Inflammatory macrophage treated with lipopolysaccharide for 4 hours (primary cell): ENCODE measurements at regions not wholly inside any gene's neighbourhood (a gene's known extent, or its start where the extent isn't known, plus 50 kb on each side); places are given as distances from the start of the nearest gene placed in this dataset.

Experiments used
- DNase-seq: peaks from one replicate; pipeline ENCODE4 v3.0.0-alpha.2; 2020

GRCh38 chr10:121285406-121286196, 312.6 kb downstream of the FGFR2 start:
- DNase-seq: peak; percentile 1

GRCh38 chr10:121288011-121288410, 310.2 kb downstream of the FGFR2 start:
- DNase-seq: no peak

GRCh38 chr10:121288864-121289661, 309.2 kb downstream of the FGFR2 start:
- no peak for DNase-seq

GRCh38 chr10:121289800-121290199, 308.4 kb downstream of the FGFR2 start:
- no peak for DNase-seq

DNA sequence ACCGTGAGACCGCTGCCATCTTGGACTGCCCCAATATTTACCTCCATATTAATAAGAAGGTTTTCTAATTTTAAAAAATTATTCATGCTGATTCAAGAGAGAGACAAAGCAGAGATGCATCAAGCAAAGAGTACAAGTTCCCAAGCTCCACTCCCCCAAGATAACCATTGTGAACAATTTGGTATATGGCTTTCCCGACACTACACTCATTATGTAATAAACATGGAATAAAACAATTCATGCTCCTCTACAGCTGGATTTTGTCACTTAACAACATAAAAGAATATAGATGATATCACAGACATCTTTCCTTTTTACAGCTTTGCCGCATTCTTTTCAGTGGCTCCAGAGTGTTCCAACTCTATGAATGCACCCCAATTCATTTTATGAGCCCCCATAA, 307.6 kb downstream of the FGFR2 start:
- DNase-seq: no peak

DNA sequence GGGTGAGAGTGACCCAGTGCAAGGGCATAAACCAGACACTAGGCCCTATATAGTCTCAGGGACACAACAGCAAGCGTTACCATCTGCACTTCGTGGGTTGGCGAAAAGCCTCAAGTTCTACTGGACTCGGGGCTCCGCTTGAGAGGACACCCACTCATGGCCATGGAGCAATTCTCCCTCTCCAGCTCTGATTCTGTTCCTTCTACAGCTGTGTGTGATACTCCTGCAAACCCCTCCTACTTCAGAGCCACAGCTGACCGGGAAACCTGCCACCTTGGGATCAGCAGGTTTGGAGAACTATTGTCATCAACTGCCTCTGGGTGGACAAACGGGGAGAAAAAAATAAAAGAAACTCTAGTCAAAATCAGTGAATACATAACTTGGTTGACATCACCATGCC, 306.9 kb downstream of the FGFR2 start:
- no peak for DNase-seq

- no peak for DNase-seq
Observed at GRCh38 chr10:121291823-121292222, 306.4 kb downstream of the FGFR2 start.

- no peak for DNase-seq
Observed at GRCh38 chr10:121292321-121292720, 305.9 kb downstream of the FGFR2 start.

DNA sequence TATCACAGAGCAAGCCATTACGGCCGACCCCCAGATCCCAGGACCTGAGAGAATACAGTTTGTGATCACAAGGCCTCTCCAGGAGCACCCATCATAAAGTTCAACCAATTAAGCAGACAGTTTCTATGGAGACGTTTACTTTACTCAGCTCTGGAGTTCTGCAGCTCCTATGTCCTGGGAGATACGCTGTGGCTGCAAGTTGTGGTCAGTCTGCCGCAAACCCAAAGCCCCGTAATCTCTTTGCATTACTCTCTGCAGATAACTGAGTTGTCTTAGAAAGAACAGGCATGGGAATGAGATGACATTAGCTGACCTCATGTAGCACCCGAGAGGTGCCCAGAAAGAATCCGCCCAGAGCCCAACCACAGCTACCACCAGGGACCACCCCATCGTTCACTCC, 305.1 kb downstream of the FGFR2 start:
- DNase-seq: no peak

DNA sequence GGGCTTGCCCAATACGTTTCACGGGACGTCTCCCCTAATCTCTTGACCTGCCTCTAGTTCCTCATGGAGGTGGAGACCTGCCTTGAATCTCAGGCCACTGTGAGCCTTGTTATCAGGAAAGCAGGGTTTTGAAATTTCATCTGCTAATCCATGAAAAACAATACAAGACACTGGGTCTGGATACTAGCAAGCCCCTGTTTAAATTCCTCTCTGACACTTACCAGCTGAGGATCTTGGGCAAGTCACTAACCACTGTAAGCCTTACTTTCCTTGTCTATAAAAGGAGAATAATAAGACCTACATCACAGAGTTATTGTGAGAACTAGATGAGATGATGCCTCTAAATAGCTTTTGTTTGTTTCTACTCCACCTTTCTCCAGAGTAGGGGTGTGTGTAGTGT, 303.6 kb downstream of the FGFR2 start:
- no peak for DNase-seq

DNA sequence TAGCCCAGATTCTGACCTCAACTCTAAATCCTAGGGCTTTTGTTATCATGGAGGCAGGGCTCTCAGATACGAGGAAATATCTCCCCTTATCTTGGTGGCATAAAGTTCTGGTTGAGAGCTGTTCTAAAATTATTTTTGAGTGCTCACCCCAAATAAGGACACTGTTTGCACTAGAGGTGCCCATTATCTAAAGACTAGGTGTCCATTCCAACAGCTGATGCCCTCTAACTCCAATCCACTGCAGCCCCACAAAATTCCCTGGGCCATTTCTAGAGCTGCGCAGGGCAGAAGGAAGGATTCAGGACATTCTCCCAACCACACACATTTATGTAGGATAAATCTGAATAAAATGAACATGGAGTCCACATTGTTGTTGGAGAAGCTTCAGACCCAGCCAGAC, 301.9 kb downstream of the FGFR2 start:
- no peak for DNase-seq

DNA sequence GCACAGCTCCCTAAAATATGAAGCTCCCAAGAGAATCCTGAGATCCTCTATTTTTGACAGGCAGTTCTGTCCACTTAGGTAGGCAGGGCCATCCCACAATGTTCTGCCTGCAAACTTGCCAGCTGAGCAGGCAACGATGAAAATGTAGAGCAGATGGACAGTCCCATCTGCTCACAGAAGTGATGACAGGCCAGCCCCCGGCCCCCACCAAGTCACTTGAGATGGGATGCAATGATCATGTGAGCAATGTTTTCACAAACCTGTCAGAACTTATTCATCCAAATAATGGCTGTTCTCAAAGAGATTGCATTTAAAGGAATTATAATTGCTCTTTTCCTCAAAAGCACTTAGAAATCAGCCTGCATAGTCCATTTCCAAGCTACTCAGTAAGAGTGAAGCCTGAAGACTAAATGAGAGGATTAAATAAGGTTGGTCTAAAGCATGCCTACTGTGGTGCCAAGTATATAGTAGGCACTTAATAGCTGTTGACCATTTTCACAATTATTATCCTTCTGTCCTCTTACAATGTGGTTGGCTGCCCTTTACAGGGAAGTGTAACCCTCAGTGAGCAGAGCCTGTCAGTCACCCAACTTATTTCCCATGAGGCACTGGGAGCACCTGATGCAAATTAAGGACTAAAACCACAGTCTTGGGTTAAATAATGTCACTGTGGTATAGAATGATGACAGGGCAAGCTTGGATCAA, 301.2 kb downstream of the FGFR2 start:
- no peak for DNase-seq

GRCh38 chr10:121300723-121301122, 297.5 kb downstream of the FGFR2 start:
- DNase-seq: no peak

- DNase-seq: no peak
Observed at GRCh38 chr10:121302541-121303180, 295.6 kb downstream of the FGFR2 start.

GRCh38 chr10:121303287-121303890, 294.9 kb downstream of the FGFR2 start:
- no peak for DNase-seq

DNA sequence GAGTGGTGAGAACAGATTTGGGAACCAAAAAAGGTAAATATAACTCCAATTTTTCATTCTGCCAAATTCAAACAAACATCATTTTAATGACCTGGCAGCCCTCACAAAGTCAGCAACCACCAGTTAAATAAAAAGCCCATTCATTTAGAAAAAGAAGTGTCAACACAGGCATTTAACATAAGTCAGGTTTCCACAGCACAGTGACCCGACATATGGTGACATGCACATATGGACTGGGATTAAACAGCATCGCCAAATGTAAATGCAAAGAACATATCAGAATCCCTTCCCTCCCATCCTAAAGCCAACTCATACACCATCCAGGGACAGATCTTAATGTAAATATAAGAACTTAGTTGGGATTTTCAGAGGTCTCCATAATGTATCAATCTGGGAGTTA, 293.2 kb downstream of the FGFR2 start:
- no peak for DNase-seq

DNA sequence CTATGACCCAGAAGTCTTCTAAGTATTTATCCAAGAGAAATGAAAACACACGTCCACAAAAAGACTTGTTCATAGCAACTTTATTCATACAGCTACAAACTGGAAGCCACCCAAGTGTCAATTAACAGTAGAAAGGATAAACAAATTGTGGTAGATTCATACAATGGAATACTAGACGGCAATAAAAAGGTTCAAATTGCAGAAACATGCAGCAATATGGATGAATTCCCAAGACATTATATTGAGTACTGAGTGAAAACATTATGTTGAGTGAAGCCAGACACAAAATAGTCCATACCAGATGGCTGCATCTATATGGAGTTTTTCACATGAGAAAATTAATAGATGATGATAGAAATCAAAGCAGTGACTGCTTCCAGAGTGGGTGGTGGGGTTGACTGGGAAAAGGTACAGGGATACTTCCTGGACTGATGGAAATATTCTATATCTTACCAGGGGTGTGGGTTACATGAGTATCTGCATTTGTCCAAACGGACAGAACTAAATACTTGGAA, 292.0 kb downstream of the FGFR2 start:
- DNase-seq: no peak

DNA sequence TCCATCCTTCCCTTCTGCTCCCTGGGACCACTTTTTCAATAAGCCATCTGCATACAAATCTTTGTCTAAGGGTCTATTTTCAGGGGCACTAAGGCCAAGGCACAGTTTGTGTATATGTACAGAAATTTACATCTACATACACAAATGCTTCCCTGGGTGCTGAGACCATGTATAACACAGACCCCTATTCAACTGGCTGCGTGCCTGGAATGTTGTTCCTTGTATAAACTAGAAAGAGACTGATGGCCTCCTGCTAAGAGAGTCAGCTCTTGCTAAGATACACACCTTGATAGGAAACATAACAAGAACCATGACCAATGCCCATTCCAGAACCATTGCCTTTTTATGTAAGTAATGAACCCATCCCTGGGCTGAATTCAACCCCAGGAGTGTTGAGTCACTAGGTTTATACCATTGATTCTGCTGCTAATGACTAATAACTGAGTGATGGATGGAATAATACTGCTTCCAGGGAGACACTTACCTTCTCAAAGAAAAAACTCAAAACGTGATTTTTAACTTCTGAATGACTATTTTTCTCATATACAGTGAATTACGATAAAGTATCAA, 290.7 kb downstream of the FGFR2 start:
- DNase-seq: no peak

DNA sequence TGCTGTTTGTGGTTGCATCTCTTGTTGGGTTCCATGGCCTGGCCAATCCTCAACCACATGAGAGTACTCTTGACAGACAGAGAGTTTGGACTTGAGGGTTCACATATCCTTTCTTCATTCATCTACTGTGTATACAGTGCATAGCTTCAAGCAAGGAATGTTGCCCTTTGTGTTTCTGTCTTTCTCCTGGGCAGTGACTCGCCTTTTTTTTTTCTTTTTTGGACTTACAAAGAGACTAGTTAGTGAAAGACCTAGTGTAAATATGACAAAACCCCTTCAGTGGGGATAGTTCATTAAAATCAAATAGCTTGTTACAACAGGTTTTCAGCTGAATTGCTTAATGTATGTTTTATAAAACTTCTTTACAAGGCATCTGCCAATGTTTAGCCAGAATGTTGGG, 290.2 kb downstream of the FGFR2 start:
- no peak for DNase-seq

DNA sequence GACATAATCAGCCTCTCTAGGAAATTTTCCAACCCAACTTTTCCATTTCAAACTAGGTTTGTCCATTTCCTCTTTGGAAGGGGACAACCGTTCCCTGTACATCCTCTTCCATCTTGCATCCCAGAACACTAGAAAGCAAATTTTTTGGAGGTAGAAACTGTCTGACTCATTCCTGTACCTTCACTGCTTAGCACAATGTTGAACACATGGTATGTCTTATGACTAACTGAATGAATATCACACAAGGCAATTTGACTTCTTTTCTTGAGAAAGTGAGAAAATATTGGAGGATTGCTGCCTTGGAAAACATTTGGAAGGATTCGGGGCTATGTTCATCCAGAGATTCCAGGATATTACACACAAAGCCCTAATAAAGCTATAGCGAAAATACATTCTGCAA, 289.1 kb downstream of the FGFR2 start:
- no peak for DNase-seq

- no peak for DNase-seq
Observed at GRCh38 chr10:121310151-121310711, 288.0 kb downstream of the FGFR2 start.
